Glutamatergic neuron (in vitro differentiated cells): ENCODE measurements at regions not wholly inside any gene's neighbourhood (a gene's known extent, or its start where the extent isn't known, plus 50 kb on each side); places are given as distances from the start of the nearest gene placed in this dataset.

Source experiments
- DNase-seq: peaks from one replicate; pipeline ENCODE4 v3.0.0; 2022
- H3K27ac Mint-ChIP-seq: one replicate; pipeline ENCODE4 v1.8.0; 2020; ENCODE audit warnings: mild to moderate bottlenecking, mixed read lengths, inconsistent platforms; ENCODE audit not compliant: unreplicated experiment
- H3K27me3 Mint-ChIP-seq: one replicate; pipeline ENCODE4 v1.8.0; 2020; ENCODE audit warnings: mild to moderate bottlenecking, moderate library complexity, mixed read lengths, inconsistent platforms; ENCODE audit not compliant: unreplicated experiment
- H3K36me3 Mint-ChIP-seq: one replicate; pipeline ENCODE4 v1.8.0; 2020; ENCODE audit warnings: mild to moderate bottlenecking, mixed read lengths, inconsistent platforms; ENCODE audit not compliant: unreplicated experiment
- H3K4me1 Mint-ChIP-seq: one replicate; pipeline ENCODE4 v1.8.0; 2020; ENCODE audit warnings: mild to moderate bottlenecking, low read depth, mixed read lengths, inconsistent platforms; ENCODE audit not compliant: unreplicated experiment
- H3K4me3 Mint-ChIP-seq: one replicate; pipeline ENCODE4 v1.8.0; 2020; ENCODE audit warnings: mild to moderate bottlenecking, mixed read lengths, inconsistent platforms; ENCODE audit not compliant: unreplicated experiment
- H3K9me3 Mint-ChIP-seq: one replicate; pipeline ENCODE4 v1.8.0; 2020; ENCODE audit warnings: mild to moderate bottlenecking, moderate library complexity, mixed read lengths, inconsistent platforms; ENCODE audit not compliant: unreplicated experiment
- CTCF ChIP-seq: fragments of 200-600 bp; sonication (generic); IDR thresholded peaks from one replicate; pipeline ENCODE4 v1.5.0; 2021; ENCODE audit not compliant: partially characterized antibody, unreplicated experiment

GRCh38 chr12:107497231-107497630 lies 188.4 kb upstream of the PWP1 start:
- H3K4me1 Mint-ChIP-seq, result no peaks in the 10 kb centered on the region
- TF ChIP-seq CTCF, result no peak
- no peaks in the 10 kb centered on the region for H3K36me3 Mint-ChIP-seq
- H3K27me3 Mint-ChIP-seq, result peaks cover 2% of the 10 kb centered on the region
- H3K4me3 Mint-ChIP-seq, result no peak overlapping the region
- no peak for DNase-seq
- H3K9me3 Mint-ChIP-seq, result peaks cover 2% of the 10 kb centered on the region
- H3K27ac Mint-ChIP-seq, result no peak overlapping the region

GRCh38 chr12:107500307-107500706 lies 185.3 kb upstream of the PWP1 start:
- no peak for TF ChIP-seq CTCF
- Mint-ChIP-seq H3K27ac (no peak overlapping the region), H3K4me1 (no peaks in the 10 kb centered on the region), H3K4me3 (no peak overlapping the region), H3K27me3 (peaks cover 5% of the 10 kb centered on the region), H3K9me3 (peaks cover 2% of the 10 kb centered on the region), H3K36me3 (no peaks in the 10 kb centered on the region)
- DNase-seq, result no peak

GRCh38 chr12:107501681-107502080 lies 183.9 kb upstream of the PWP1 start:
- no peak overlapping the region for H3K4me3 Mint-ChIP-seq
- DNase-seq, result no peak
- H3K36me3 Mint-ChIP-seq, result no peaks in the 10 kb centered on the region
- no peaks in the 10 kb centered on the region for H3K4me1 Mint-ChIP-seq
- no peak overlapping the region for H3K27ac Mint-ChIP-seq
- H3K27me3 Mint-ChIP-seq, result peaks cover 5% of the 10 kb centered on the region
- TF ChIP-seq CTCF, result no peak
- peaks cover 2% of the 10 kb centered on the region for H3K9me3 Mint-ChIP-seq

GRCh38 chr12:107503129-107503855 lies 182.3 kb upstream of the PWP1 start:
- H3K9me3 Mint-ChIP-seq, result no peaks in the 10 kb centered on the region
- H3K27me3 Mint-ChIP-seq, result peaks cover 5% of the 10 kb centered on the region
- no peaks in the 10 kb centered on the region for H3K4me1 Mint-ChIP-seq
- no peak for TF ChIP-seq CTCF
- no peak overlapping the region for H3K4me3 Mint-ChIP-seq
- no peak for DNase-seq
- no peak overlapping the region for H3K27ac Mint-ChIP-seq
- H3K36me3 Mint-ChIP-seq, result no peaks in the 10 kb centered on the region
